ENCODE measurements at regions not wholly inside any gene's neighbourhood (a gene's known extent, or its start where the extent isn't known, plus 50 kb on each side); places are given as distances from the start of the nearest gene placed in this dataset.

- no peak for TF ChIP-seq POLR2A (IDR thresholded peaks at IDR 0.05; ENCODE audit: low read depth, low read length)
- no peak for TF ChIP-seq MXI1 (IDR thresholded peaks at IDR 0.05; ENCODE audit: borderline replicate concordance, low read depth, low read length)
- no peak for TF ChIP-seq CTCF (conservative IDR thresholded peaks at IDR 0.05; ENCODE audit: low read depth, low read length)
- TF ChIP-seq RAD21 (IDR thresholded peaks at IDR 0.05; ENCODE audit: low read length): no peak
- TF ChIP-seq CHD1 (IDR thresholded peaks at IDR 0.05; ENCODE audit: low read depth, low read length): no peak
- no peak for TF ChIP-seq NFE2L2 (IDR thresholded peaks at IDR 0.05; ENCODE audit: low read depth, low read length)
These were observed 568.3 kb upstream of the KIRREL3 start for GRCh38 chr11:127568891-127569290.
